NCI-H2196 (cell line): ENCODE measurements at regions not wholly inside any gene's neighbourhood (a gene's known extent, or its start where the extent isn't known, plus 50 kb on each side); places are given as distances from the start of the nearest gene placed in this dataset.

ENCODE experiments used
- DNase-seq: peaks from one replicate; lab custom pipeline; 2025; ENCODE audit not compliant: unreplicated experiment; lab: John Stamatoyannopoulos, UW

- DNase-seq: no peak
Measured at GRCh38 chr6:40340957-40341356, 246.2 kb downstream of the LRFN2 start.

DNA sequence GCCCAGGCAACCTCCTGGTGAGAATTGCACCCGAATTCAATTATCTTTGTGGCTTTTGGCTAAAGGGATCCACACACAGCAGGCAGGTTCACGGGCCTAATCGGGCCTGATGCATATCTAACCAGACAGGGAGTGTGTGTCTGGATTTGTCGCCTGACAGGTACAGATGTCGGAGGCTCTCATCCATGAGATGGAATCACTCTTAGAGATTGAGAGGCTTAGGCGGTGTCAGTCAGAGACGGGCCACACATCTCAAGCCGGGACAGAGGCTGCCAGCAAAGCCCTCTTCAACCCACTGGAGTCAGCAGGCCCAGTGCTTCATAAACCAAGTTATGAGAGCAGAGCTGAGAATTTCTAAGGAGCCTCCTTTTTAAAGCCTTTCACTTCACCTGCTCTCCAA is 247.0 kb downstream of the LRFN2 start:
- DNase-seq: no peak

DNA sequence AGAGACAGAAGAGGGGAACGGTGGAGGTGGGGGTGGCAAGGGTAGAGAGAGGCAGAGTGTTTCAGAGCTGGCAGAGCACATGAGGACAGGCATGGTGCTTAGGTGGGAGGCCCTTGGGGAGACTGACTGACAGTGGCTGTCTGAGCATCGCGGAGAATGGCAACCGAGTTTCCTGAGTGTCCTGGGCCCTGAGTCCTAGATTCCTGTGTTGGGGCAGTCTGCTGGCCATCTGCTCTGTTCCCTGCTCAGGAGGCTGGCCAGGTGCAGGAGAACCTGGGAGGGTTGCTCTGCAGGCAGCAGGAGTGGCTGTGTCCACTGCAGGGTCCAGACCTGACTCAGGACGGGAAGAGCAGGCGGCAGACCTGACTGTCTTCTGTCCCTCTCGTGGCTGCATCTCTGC is 248.9 kb downstream of the LRFN2 start:
- no peak for DNase-seq

- no peak for DNase-seq
Measured at GRCh38 chr6:40336940-40337760, 250.0 kb downstream of the LRFN2 start.

- DNase-seq: no peak
Measured at GRCh38 chr6:40336296-40336695, 250.9 kb downstream of the LRFN2 start.

DNA sequence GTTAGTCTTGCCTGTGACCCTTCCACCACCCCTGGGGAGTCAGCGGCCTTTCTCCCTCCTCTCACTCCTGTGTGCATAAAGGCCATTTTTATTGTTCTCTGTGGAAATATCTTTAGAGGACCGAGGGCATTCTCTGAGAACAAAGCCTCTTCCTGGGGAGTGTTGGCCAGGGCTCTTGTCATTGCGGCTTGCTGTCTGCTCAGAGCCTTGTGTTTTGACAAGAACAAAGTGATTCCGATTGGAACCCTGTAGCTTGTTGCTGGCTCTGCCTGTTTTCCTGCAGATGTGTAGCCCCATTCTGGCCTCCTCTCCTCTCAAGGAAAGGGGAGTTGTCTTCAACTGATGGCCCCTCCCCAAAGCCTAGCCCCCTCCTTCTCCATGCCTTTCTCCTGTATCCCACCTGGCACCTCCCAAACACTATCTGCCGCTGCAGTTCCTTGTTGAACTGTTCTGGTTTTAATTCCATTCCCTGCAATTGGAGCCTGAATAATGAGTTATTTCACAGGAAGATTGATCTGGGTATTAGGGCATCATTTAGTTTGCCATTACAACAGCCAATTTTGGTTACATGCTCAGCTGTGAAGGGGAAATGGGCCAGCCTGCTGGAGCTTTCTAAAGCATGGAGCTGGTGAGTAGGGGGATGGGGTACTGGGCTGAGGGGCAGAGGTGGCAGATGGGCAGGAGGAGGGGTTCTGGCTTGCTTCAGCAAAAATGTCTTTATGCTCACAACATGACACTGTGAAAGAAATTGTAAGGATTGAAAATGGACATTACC is 252.5 kb downstream of the LRFN2 start:
- DNase-seq: no peak

DNA sequence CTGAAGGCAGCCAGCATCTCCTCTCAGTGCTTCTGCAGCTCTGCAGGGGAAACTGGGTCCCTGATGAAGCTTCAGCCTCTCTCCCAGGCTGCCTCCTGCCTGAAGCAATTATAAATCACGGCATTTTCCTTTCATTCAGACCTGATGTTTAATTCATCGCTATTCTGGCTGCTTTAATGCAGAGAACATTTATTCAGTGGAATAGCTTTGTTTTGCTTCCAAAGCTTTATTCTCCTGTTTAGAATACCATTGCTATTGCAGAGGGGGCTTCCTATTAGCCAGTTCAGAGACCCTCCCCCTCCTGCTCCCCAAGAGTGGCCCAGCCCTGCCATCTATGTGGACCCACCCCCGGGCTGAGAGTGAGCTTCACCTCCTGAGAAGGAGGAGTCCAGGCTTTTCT is 255.6 kb downstream of the LRFN2 start:
- DNase-seq: no peak

GRCh38 chr6:40330301-40330721 is 256.9 kb downstream of the LRFN2 start:
- DNase-seq: no peak

DNA sequence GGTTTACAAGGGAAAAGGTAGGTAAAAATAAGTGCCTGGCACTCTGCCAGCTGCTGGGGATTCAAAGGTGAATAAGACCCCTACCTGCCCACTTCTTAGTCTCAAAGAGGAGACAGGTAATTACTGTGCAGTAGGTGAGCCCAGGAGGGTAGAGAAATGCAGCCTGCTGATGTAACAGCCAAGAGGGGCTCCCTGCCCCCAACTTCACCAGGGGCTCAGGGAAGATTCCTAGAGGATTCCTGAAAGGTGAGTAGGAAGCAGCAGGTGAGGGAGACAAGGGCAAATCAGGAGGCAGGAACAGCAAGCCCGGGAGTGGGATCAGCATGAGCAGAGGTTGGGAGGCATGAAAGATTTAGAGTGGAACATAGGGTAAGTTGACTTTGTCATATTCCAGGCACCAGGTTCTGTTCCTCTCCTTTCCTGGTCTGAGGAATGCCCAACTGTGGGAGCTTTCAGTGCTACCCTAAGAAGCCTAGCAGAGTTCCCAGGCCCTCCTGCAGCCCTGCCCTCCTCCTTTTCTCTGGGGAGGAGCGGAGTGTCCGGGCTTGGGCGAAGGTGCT is 258.1 kb downstream of the LRFN2 start:
- no peak for DNase-seq

GRCh38 chr6:40328386-40328985 is 258.7 kb downstream of the LRFN2 start:
- peak; percentile 64 for DNase-seq

GRCh38 chr6:40326714-40327421 is 260.3 kb downstream of the LRFN2 start:
- peak; percentile 34 for DNase-seq

GRCh38 chr6:40325791-40326190 is 261.4 kb downstream of the LRFN2 start:
- DNase-seq: no peak

DNA sequence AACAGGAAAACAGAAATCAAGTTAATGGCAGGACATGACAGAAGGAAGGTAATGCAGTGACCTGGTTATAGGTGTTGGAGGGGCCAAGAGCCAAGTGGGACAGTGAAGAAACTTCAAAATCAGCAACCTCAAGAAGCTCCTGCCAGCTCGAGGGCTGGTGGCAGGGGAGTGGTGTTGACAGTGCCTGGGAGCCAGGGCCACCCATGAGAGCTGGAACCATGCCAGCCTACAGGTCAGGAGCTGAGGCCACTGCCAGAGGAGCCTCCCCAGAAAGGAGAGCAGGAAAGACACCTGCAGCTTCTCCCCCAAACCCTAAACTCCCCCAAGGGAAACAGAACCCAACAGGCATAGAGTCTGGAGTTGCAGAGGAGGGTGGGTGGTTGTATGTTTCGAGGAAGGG is 262.1 kb downstream of the LRFN2 start:
- peak; percentile 25 for DNase-seq

- no peak for DNase-seq
Measured at GRCh38 chr6:40323881-40324634, 263.1 kb downstream of the LRFN2 start.

DNA sequence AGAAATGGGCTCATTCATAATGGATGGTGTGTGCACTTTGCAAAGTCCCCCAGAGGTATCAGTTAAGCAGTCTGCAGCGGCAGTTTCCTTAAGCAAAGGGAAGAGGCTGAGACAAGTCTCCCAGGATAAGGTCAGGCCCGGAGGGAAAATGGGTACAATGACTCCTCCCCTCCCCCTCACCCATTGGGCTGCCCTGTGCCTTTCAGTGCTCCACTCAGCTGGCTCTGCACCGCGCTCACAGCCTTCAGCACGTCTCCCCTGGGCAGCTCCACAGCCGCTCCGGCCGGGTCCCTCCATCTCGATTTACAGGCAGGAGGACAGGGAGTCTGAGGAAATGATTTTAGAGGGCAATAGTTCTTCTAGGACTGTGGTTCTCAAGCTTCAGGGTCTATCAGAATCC is 264.8 kb downstream of the LRFN2 start:
- DNase-seq: no peak

DNA sequence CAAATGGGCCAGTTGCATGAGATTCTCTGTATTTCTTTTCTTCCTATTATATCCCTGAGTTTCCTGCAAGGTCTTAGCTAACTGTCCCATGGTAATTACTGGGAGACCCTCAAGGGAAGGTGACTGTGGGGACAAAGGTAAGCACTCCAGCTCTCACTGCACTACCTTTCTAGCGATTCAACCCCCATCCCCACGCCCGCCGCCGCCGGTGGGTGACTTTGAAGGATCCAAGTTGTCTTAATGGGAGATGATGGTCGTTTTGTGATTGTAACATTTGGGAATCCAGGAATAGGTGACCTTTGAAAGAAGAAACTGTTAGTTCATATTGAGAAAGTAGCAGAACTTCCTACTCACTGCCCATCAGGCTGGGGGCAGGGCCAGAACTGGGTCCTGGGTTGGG is 265.5 kb downstream of the LRFN2 start:
- no peak for DNase-seq

GRCh38 chr6:40320947-40321346 is 266.2 kb downstream of the LRFN2 start:
- DNase-seq: no peak

DNA sequence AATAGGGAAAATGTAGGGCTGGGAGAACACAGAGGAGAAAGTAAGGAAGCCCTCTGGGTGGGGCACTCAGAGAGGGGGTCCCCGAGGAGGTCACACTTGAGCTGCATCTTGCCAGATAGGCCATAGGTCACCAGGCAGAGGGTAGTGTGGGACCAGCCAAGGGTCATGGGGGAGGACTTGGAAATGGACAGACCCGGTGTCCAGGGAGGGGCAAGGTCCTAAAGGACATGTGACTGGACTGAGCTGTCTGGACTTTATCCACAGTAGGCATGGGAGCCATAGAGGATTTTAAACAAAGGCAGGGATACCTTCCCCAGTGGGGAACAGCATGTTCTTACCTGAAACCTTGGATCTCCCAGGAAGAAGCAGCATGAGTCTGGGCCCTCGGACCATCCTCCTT is 266.7 kb downstream of the LRFN2 start:
- no peak for DNase-seq

- DNase-seq: no peak
Measured at GRCh38 chr6:40319124-40319523, 268.0 kb downstream of the LRFN2 start.

- peak; percentile 9 for DNase-seq
Measured at GRCh38 chr6:40315060-40315459, 272.1 kb downstream of the LRFN2 start.
